IMR-90 (cell line): ENCODE measurements at regions not wholly inside any gene's neighbourhood (a gene's known extent, or its start where the extent isn't known, plus 50 kb on each side); places are given as distances from the start of the nearest gene placed in this dataset.

ENCODE experiments used
- ATAC-seq: fragments of 200-7000 bp; cut with Tn5 transposase; 2 replicates; pipeline ENCODE4 v1.9.1; 2020; ENCODE audit warnings: low read depth, mild to moderate bottlenecking, moderate library complexity
- BruUV-seq: library from RNA; stranded (reverse); fragments of 400-500 nt; replicated peaks from 2 replicates; lab custom pipeline; 2021; lab: Mats Ljungman, UMichigan
- CTCF ChIA-PET: fragments of 300-600 bp; formaldehyde crosslinking; extraction: SDS; loops from one replicate; lab custom pipeline; 2021; ENCODE audit warnings: antibody characterized with exemption; lab: Yijun Ruan, JAX
- POLR2A ChIA-PET: fragments of 300-600 bp; sonication (Branson Sonifier 250); formaldehyde crosslinking; loops from one replicate; lab custom pipeline; 2022; ENCODE audit warnings: antibody characterized with exemption; ENCODE audit not compliant: unreplicated experiment; lab: Charles Lee
- DNase-seq: peaks from one replicate; pipeline ENCODE4 v3.0.0; 2013
- H2AFZ ChIP-seq: replicated peaks from 2 replicates; pipeline ENCODE3; 2013; ENCODE audit warnings: low read length, mild to moderate bottlenecking; ENCODE audit not compliant: poor library complexity
- H2AK5ac ChIP-seq: 2 replicates; pipeline ENCODE4 v1.6.1; 2013; ENCODE audit warnings: low read depth, low read length, inconsistent platforms
- H2AK9ac ChIP-seq: replicated peaks from 2 replicates; pipeline ENCODE3; 2013; ENCODE audit warnings: mild to moderate bottlenecking, low read depth, low read length, moderate library complexity; ENCODE audit not compliant: poor library complexity
- H2BK120ac ChIP-seq: 2 replicates; pipeline ENCODE4 v1.6.1; 2013; ENCODE audit warnings: low read depth, low read length, inconsistent platforms
- H2BK15ac ChIP-seq: 3 replicates; pipeline ENCODE4 v1.6.1; 2013; ENCODE audit warnings: low read depth, low read length, inconsistent platforms
- H2BK20ac ChIP-seq: 2 replicates; pipeline ENCODE4 v1.6.1; 2013; ENCODE audit warnings: low read depth, mild to moderate bottlenecking, inconsistent platforms, low read length, moderate library complexity
- H2BK5ac ChIP-seq: 2 replicates; pipeline ENCODE4 v1.6.1; 2013; ENCODE audit warnings: mild to moderate bottlenecking, low read depth, low read length, inconsistent platforms; ENCODE audit not compliant: poor library complexity, severe bottlenecking
- H3K14ac ChIP-seq: replicated peaks from 2 replicates; pipeline ENCODE4 v1.6.1; 2013; ENCODE audit warnings: low read depth, low read length, inconsistent platforms
- H3K18ac ChIP-seq: 2 replicates; pipeline ENCODE4 v1.6.1; 2013; ENCODE audit warnings: low read depth, low read length, control low read depth
- H3K23ac ChIP-seq: 2 replicates; pipeline ENCODE4 v1.6.1; 2013; ENCODE audit warnings: low read depth, low read length, inconsistent platforms
- H3K27ac ChIP-seq: 2 replicates; pipeline ENCODE4 v1.5.1; 2013; ENCODE audit warnings: mild to moderate bottlenecking, control low read depth, low read length; ENCODE audit not compliant: insufficient read depth
- H3K27me3 ChIP-seq: 2 replicates; pipeline ENCODE4 v1.6.1; 2013; ENCODE audit warnings: low read length; ENCODE audit not compliant: control insufficient read depth, insufficient read depth
- H3K36me3 ChIP-seq: 2 replicates; pipeline ENCODE4 v1.6.1; 2013; ENCODE audit warnings: low read length, mixed read lengths; ENCODE audit not compliant: control insufficient read depth, insufficient read depth
- H3K4ac ChIP-seq: 2 replicates; pipeline ENCODE4 v1.6.1; 2013; ENCODE audit warnings: low read depth, low read length, inconsistent platforms
- H3K4me1 ChIP-seq: 2 replicates; pipeline ENCODE4 v1.6.1; 2013; ENCODE audit warnings: low read length, mixed read lengths; ENCODE audit not compliant: control insufficient read depth, insufficient read depth
- H3K4me2 ChIP-seq: 2 replicates; pipeline ENCODE4 v1.6.1; 2013; ENCODE audit warnings: low read depth, mild to moderate bottlenecking, control low read depth, low read length, moderate library complexity
- H3K4me3 ChIP-seq: 2 replicates; pipeline ENCODE4 v1.5.1; 2013; ENCODE audit warnings: low read depth, mild to moderate bottlenecking, control low read depth, low read length, moderate library complexity; ENCODE audit not compliant: insufficient read depth
- H3K56ac ChIP-seq: 2 replicates; pipeline ENCODE4 v1.6.1; 2013; ENCODE audit warnings: low read length, inconsistent platforms; ENCODE audit not compliant: insufficient read depth; ENCODE audit errors: extremely low read depth
- H3K79me1 ChIP-seq, 2 experiments: 2 replicates each; pipeline ENCODE4 v1.6.1; 2013; ENCODE audit warnings: low read length in 2 of 2, inconsistent platforms in 1 of 2, low read depth in 1 of 2
- H3K9ac ChIP-seq: 2 replicates; pipeline ENCODE4 v1.6.1; 2013; ENCODE audit warnings: low read depth, low read length, control low read depth
- H3K9me1 ChIP-seq: 2 replicates; pipeline ENCODE4 v1.6.1; 2013; ENCODE audit warnings: low read length, inconsistent platforms; ENCODE audit not compliant: insufficient read depth
- H3K9me3 ChIP-seq: 2 replicates; pipeline ENCODE4 v1.6.1; 2013; ENCODE audit warnings: low read length; ENCODE audit not compliant: control insufficient read depth, insufficient read depth
- H4K20me1 ChIP-seq: 2 replicates; pipeline ENCODE4 v1.6.1; 2013; ENCODE audit warnings: low read length, inconsistent platforms; ENCODE audit not compliant: insufficient read depth
- H4K5ac ChIP-seq: 2 replicates; pipeline ENCODE4 v1.6.1; 2013; ENCODE audit warnings: mild to moderate bottlenecking, low read depth, low read length, control low read depth
- H4K8ac ChIP-seq, 2 experiments: 2 replicates each; pipeline ENCODE4 v1.6.1; 2013; ENCODE audit warnings: low read depth in 2 of 2, low read length in 2 of 2, control low read depth in 1 of 2, inconsistent platforms in 1 of 2
- H4K91ac ChIP-seq: 2 replicates; pipeline ENCODE4 v1.6.1; 2013; ENCODE audit warnings: low read depth, low read length, inconsistent platforms; ENCODE audit not compliant: insufficient read depth
- BHLHE40 ChIP-seq: fragments of 150-350 bp; IDR thresholded peaks from 2 replicates; pipeline ENCODE4 v1.6.1; 2016; ENCODE audit warnings: mild to moderate bottlenecking, low read depth, low read length
- CEBPB ChIP-seq: IDR thresholded peaks from 2 replicates; pipeline ENCODE4 v1.6.1; 2012; ENCODE audit warnings: low read depth, low read length, improper control_type of control experiment
- CHD1 ChIP-seq: IDR thresholded peaks from 2 replicates; pipeline ENCODE4 v1.6.1; 2012; ENCODE audit warnings: low read depth, low read length, improper control_type of control experiment
- CTCF ChIP-seq: conservative IDR thresholded peaks from 2 replicates; pipeline ENCODE4 v1.5.1; 2012; ENCODE audit warnings: mild to moderate bottlenecking, low read depth, low read length, improper control_type of control experiment
- FOS ChIP-seq: fragments of 150-350 bp; IDR thresholded peaks from 2 replicates; pipeline ENCODE4 v1.6.1; 2016; ENCODE audit warnings: low read depth, low read length
- MAZ ChIP-seq: IDR thresholded peaks from 2 replicates; pipeline ENCODE4 v1.6.1; 2012; ENCODE audit warnings: low read depth, mild to moderate bottlenecking, low read length, improper control_type of control experiment, moderate library complexity, borderline replicate concordance
- MXI1 ChIP-seq: IDR thresholded peaks from 2 replicates; pipeline ENCODE4 v1.6.1; 2012; ENCODE audit warnings: low read depth, mild to moderate bottlenecking, low read length, moderate library complexity, borderline replicate concordance
- NFE2L2 ChIP-seq: fragments of 150-350 bp; IDR thresholded peaks from 2 replicates; pipeline ENCODE4 v1.6.1; 2016; ENCODE audit warnings: low read depth, mild to moderate bottlenecking, low read length
- POLR2A ChIP-seq: IDR thresholded peaks from 2 replicates; pipeline ENCODE4 v1.6.1; 2012; ENCODE audit warnings: mild to moderate bottlenecking, low read depth, low read length
- RAD21 ChIP-seq: IDR thresholded peaks from 2 replicates; pipeline ENCODE4 v1.6.1; 2012; ENCODE audit warnings: low read length, improper control_type of control experiment
- RCOR1 ChIP-seq: IDR thresholded peaks from 2 replicates; pipeline ENCODE4 v1.6.1; 2012; ENCODE audit warnings: mild to moderate bottlenecking, low read length, improper control_type of control experiment; ENCODE audit not compliant: insufficient replicate concordance
- RFX5 ChIP-seq: IDR thresholded peaks from 2 replicates; pipeline ENCODE4 v1.8.0; 2012; ENCODE audit warnings: low read depth, mild to moderate bottlenecking, low read length, moderate library complexity
- SMC3 ChIP-seq: fragments of 150-350 bp; IDR thresholded peaks from 2 replicates; pipeline ENCODE4 v1.6.1; 2016; ENCODE audit warnings: low read depth, mild to moderate bottlenecking, antibody characterized with exemption, low read length, moderate library complexity
- dilution Hi-C: fragments of 300-500 bp; cut with HindIII; formaldehyde crosslinking; loops from one replicate; pipeline ENCODE4 v1.14.3; 2018; ENCODE audit warnings: low sequenced_read_pairs; ENCODE audit not compliant: unreplicated experiment
- in situ Hi-C: fragments of 300-500 bp; cut with MboI; formaldehyde crosslinking; loops from 3 replicates; pipeline ENCODE4 v1.14.3; 2019; ENCODE audit warnings: low sequenced_read_pairs, inconsistent platforms, mixed read lengths
- intact Hi-C: fragments of 100-400 bp; cut with micrococcal nuclease; formaldehyde crosslinking; loops from 2 replicates; pipeline ENCODE4 v1.10.0; 2022
- TF ChIP-seq, protein P1 (sequence below): fragments of 150-350 bp; IDR thresholded peaks from 2 replicates; pipeline ENCODE4 v1.6.1; 2016; ENCODE audit warnings: low read depth, mild to moderate bottlenecking, low read length, moderate library complexity, borderline replicate concordance

DNA sequence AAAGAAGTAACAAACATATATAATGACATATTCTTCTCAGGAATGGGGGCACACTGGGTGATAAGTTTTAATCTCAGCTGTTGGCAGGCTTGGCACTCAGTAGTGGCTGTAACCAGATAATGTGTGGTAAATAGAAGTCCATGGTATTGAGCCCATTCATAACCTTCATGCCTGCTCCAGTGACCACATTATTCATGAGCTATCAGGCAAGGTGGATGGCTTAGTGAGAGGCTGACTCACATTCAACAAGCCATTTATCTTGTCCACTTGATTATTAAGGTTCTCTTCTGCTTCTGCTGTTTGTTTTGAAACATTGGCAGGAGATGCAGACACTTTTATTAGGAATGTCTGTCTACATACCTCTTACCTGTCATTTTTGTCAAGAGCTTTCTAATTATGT lies 950.4 kb upstream of the LRFN5 start:
- in situ Hi-C loops (no loop called here), intact Hi-C loops (no loop called here), dilution Hi-C loops (no loop called here)
- no peaks in the 10 kb centered on the region for H4K20me1 ChIP-seq
- H4K5ac ChIP-seq: no peak overlapping the region
- no peak overlapping the region for H3K14ac ChIP-seq
- DNase-seq (no peak), ATAC-seq (no peak)
- H4K91ac ChIP-seq: no peak overlapping the region
- ChIA-PET CTCF (no interaction called here), POLR2A (no interaction called here)
- H2BK20ac ChIP-seq: no peak overlapping the region
- BruUV-seq: no TSS peak
- TF ChIP-seq CTCF (no peak), MAZ (no peak), POLR2A (no peak), RFX5 (no peak), RCOR1 (no peak), BHLHE40 (no peak), FOS (no peak), MXI1 (no peak), RAD21 (no peak), CEBPB (no peak), SMC3 (no peak), NFE2L2 (no peak), CHD1 (no peak)
- TF ChIP-seq, protein P1, sequence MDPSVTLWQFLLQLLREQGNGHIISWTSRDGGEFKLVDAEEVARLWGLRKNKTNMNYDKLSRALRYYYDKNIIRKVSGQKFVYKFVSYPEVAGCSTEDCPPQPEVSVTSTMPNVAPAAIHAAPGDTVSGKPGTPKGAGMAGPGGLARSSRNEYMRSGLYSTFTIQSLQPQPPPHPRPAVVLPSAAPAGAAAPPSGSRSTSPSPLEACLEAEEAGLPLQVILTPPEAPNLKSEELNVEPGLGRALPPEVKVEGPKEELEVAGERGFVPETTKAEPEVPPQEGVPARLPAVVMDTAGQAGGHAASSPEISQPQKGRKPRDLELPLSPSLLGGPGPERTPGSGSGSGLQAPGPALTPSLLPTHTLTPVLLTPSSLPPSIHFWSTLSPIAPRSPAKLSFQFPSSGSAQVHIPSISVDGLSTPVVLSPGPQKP: no peak
- H3K9me3 ChIP-seq: no peaks in the 10 kb centered on the region
- no peaks in the 10 kb centered on the region for H3K36me3 ChIP-seq
- H4K8ac ChIP-seq: no peak overlapping the region
- no peak overlapping the region for H3K9ac ChIP-seq
- no peak overlapping the region for H2AK9ac ChIP-seq
- H3K23ac ChIP-seq: no peak overlapping the region
- H3K4me2 ChIP-seq: no peak overlapping the region
- no peak overlapping the region for H3K56ac ChIP-seq
- no peak overlapping the region for H2BK5ac ChIP-seq
- no peak overlapping the region for H2BK15ac ChIP-seq
- no peak overlapping the region for H3K4ac ChIP-seq
- H2AK5ac ChIP-seq: no peak overlapping the region
- no peaks in the 10 kb centered on the region for H3K9me1 ChIP-seq
- H3K27me3 ChIP-seq: no peaks in the 10 kb centered on the region
- no peaks in the 10 kb centered on the region for H3K4me1 ChIP-seq
- no peak overlapping the region for H2AFZ ChIP-seq
- no peak overlapping the region for H3K4me3 ChIP-seq
- no peak overlapping the region for H3K27ac ChIP-seq
- H3K18ac ChIP-seq: no peak overlapping the region
- H2BK120ac ChIP-seq: no peak overlapping the region
- H3K79me1 ChIP-seq: no peaks in the 10 kb centered on the region
